Neuronal stem cell (in vitro differentiated cells): ENCODE measurements at regions not wholly inside any gene's neighbourhood (a gene's known extent, or its start where the extent isn't known, plus 50 kb on each side); places are given as distances from the start of the nearest gene placed in this dataset.

Experiments
- DNase-seq: peaks from one replicate; pipeline ENCODE4 v3.0.0-alpha.2; 2013; ENCODE audit warnings: low spot score
- H2AFZ ChIP-seq: one replicate; pipeline ENCODE4 v1.6.1; 2013; ENCODE audit warnings: mild to moderate bottlenecking, low read length, inconsistent platforms
- H2AK5ac ChIP-seq: 2 replicates; pipeline ENCODE4 v1.6.1; 2013; ENCODE audit warnings: low read depth, mild to moderate bottlenecking, inconsistent platforms, low read length, moderate library complexity, mixed read lengths
- H2BK120ac ChIP-seq: 2 replicates; pipeline ENCODE4 v1.6.1; 2013; ENCODE audit warnings: low read depth, mild to moderate bottlenecking, inconsistent platforms, low read length, moderate library complexity, mixed read lengths
- H2BK12ac ChIP-seq: one replicate; pipeline ENCODE4 v1.6.1; 2013; ENCODE audit warnings: low read length, inconsistent platforms
- H2BK15ac ChIP-seq: 2 replicates; pipeline ENCODE4 v1.6.1; 2013; ENCODE audit warnings: mild to moderate bottlenecking, low read length, inconsistent platforms, mixed read lengths
- H2BK5ac ChIP-seq: one replicate; pipeline ENCODE4 v1.6.1; 2013; ENCODE audit warnings: inconsistent platforms, mild to moderate bottlenecking, low read length, moderate library complexity
- H3K14ac ChIP-seq: one replicate; pipeline ENCODE4 v1.6.1; 2013; ENCODE audit warnings: low read length, inconsistent platforms
- H3K18ac ChIP-seq: 2 replicates; pipeline ENCODE4 v1.6.1; 2013; ENCODE audit warnings: low read length, inconsistent platforms
- H3K23ac ChIP-seq: 2 replicates; pipeline ENCODE4 v1.6.1; 2013; ENCODE audit warnings: low read depth, mild to moderate bottlenecking, mixed read lengths, low read length, inconsistent platforms; ENCODE audit not compliant: poor library complexity
- H3K27ac ChIP-seq: replicated peaks from 3 replicates; pipeline ENCODE4 v1.5.1; 2013; ENCODE audit warnings: low read length, inconsistent platforms
- H3K27me3 ChIP-seq, 3 experiments: 2 replicates each; pipeline ENCODE4 v1.6.1; 2013; ENCODE audit warnings: low read length in 3 of 3, mild to moderate bottlenecking in 2 of 3, inconsistent platforms in 1 of 3, low read depth in 1 of 3, mixed read lengths in 1 of 3, moderate library complexity in 1 of 3; ENCODE audit not compliant: control insufficient read depth in 3 of 3, insufficient read depth in 3 of 3
- H3K36me3 ChIP-seq, 2 donors: replicated peaks in 1 of 2; 2 replicates each; pipeline ENCODE4 v1.6.1; 2013; ENCODE audit warnings: low read length in 2 of 2; ENCODE audit not compliant: control insufficient read depth in 2 of 2, insufficient read depth in 2 of 2
- H3K4ac ChIP-seq: 2 replicates; pipeline ENCODE4 v1.6.1; 2013; ENCODE audit warnings: inconsistent platforms, mild to moderate bottlenecking, low read length, moderate library complexity
- H3K4me1 ChIP-seq, 2 donors: 1 replicate in 1 of 2; 2 replicates in 1 of 2; pipeline ENCODE4 v1.6.1; 2013; ENCODE audit warnings: low read length in 2 of 2, low read depth in 1 of 2; ENCODE audit not compliant: control insufficient read depth in 2 of 2, insufficient read depth in 1 of 2
- H3K4me2 ChIP-seq: one replicate; pipeline ENCODE4 v1.6.1; 2013; ENCODE audit warnings: mild to moderate bottlenecking, low read length, inconsistent platforms; ENCODE audit not compliant: insufficient read depth, poor library complexity, severe bottlenecking
- H3K4me3 ChIP-seq, 2 donors: 2 replicates each; pipeline ENCODE4 v1.5.1; 2013; ENCODE audit warnings: low read length in 2 of 2, mild to moderate bottlenecking in 2 of 2, inconsistent platforms in 1 of 2, moderate library complexity in 1 of 2
- H3K79me1 ChIP-seq: one replicate; pipeline ENCODE4 v1.6.1; 2013; ENCODE audit warnings: low read depth, mild to moderate bottlenecking, inconsistent platforms, low read length, moderate library complexity
- H3K9ac ChIP-seq: one replicate; pipeline ENCODE4 v1.6.1; 2013; ENCODE audit warnings: mild to moderate bottlenecking, low read depth, low read length, inconsistent platforms; ENCODE audit not compliant: poor library complexity
- H3K9me3 ChIP-seq, 2 donors: replicated peaks in 1 of 2; 2 replicates each; pipeline versions ENCODE3 to v1.6.1; 2013; ENCODE audit warnings: low read length in 2 of 2, mild to moderate bottlenecking in 2 of 2, inconsistent platforms in 1 of 2, low read depth in 1 of 2, mixed read lengths in 1 of 2, moderate library complexity in 1 of 2; ENCODE audit not compliant: control insufficient read depth in 2 of 2, insufficient read depth in 1 of 2
- H4K8ac ChIP-seq: one replicate; pipeline ENCODE4 v1.6.1; 2013; ENCODE audit warnings: low read depth, mild to moderate bottlenecking, inconsistent platforms, low read length, moderate library complexity
- H4K91ac ChIP-seq: one replicate; pipeline ENCODE4 v1.6.1; 2013; ENCODE audit warnings: low read length, low read depth, mild to moderate bottlenecking, inconsistent platforms; ENCODE audit not compliant: poor library complexity
- WGBS, 2 donors: extraction: QIAGEN DNeasy Blood & Tissue Kit; methylation state at CpG; one replicate each; pipeline ENCODE4 v1.1.7; 2013; ENCODE audit warnings: missing lambda C conversion rate in 2 of 2, mixed read lengths in 1 of 2; ENCODE audit not compliant: insufficient read length in 2 of 2, insufficient replicate concordance in 1 of 2; ENCODE audit errors: extremely low coverage in 2 of 2; 5-methylcytosine and 5-hydroxymethylcytosine counted together

GRCh38 chr15:31197497-31198414 is 96.2 kb upstream of the TRPM1 start:
- no CpG with 5 or more reads among the region's 15 CpGs for WGBS, 2 donors
- H3K27me3 ChIP-seq = no peaks in the 10 kb centered on the region
- H3K9me3 ChIP-seq = no peaks in the 10 kb centered on the region
- H2AFZ ChIP-seq = no peak overlapping the region
- DNase-seq = peak; percentile 15
- H4K8ac ChIP-seq = no peak overlapping the region
- H3K36me3 ChIP-seq = no peaks in the 10 kb centered on the region
- H3K14ac ChIP-seq = no peak overlapping the region
- no peak overlapping the region for H4K91ac ChIP-seq
- no peak overlapping the region for H2BK15ac ChIP-seq
- no peak overlapping the region for H3K23ac ChIP-seq
- no peak overlapping the region for H2BK5ac ChIP-seq
- peaks cover 0 to 1% of the 10 kb centered on the region in 2 donors for H3K4me1 ChIP-seq
- H3K4me2 ChIP-seq = no peak overlapping the region
- H2AK5ac ChIP-seq = no peak overlapping the region
- no peak overlapping the region for H3K18ac ChIP-seq
- H3K4ac ChIP-seq = no peak overlapping the region
- H3K9ac ChIP-seq = no peak overlapping the region
- H3K79me1 ChIP-seq = no peaks in the 10 kb centered on the region
- H3K4me3 ChIP-seq = no peak overlapping the region
- H3K27ac ChIP-seq = no peak overlapping the region
- H2BK12ac ChIP-seq = no peak overlapping the region
- no peak overlapping the region for H2BK120ac ChIP-seq

DNA sequence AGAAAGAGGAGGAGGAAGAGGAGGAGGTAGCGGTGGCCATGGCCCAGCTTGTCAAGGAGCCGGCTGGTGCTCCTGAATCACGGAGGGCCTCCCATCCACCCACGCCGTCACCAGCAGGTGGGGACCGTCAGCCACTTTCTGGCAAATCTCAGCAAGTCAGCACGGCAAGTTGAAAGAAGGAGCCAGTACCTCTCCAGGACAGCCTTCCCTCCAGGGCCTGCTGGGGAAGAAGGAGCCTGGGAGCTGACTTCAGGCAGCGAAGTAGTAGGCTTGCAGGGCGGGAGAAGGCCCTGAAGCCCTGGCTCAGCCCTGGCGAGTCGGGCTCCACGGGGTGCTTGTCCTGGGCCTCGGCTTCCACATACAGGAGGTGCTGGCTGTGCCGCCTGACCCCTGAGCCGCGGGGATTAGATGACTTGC is 99.2 kb upstream of the TRPM1 start:
- Histone ChIP-seq H3K14ac (no peak overlapping the region), H2AK5ac (peak overlapping the region; percentile 6), H2BK15ac (peak overlapping the region; percentile 65), H3K9ac (no peak overlapping the region), H2BK5ac (no peak overlapping the region), H4K91ac (no peak overlapping the region), H2BK12ac (peak overlapping the region; percentile 14), H3K27me3 (peaks cover 0 to 5% (median 0%) of the 10 kb centered on the region in 3 experiments), H3K23ac (peak overlapping the region; percentile 29), H2AFZ (peak overlapping the region; percentile 45), H3K79me1 (no peaks in the 10 kb centered on the region), H3K36me3 (no peaks in the 10 kb centered on the region), H4K8ac (peak overlapping the region; percentile 45), H3K4me1 (peaks cover 0 to 1% of the 10 kb centered on the region in 2 donors), H3K4me3 (no peak overlapping the region), H3K4ac (no peak overlapping the region), H3K9me3 (no peaks in the 10 kb centered on the region), H3K27ac (no peak overlapping the region), H3K4me2 (no peak overlapping the region), H3K18ac (peak overlapping the region; percentile 59), H2BK120ac (peak overlapping the region; percentile 11)
- WGBS, 2 donors = no CpG with 5 or more reads among the region's 16 CpGs
- DNase-seq = peak; percentile 23

GRCh38 chr15:31202953-31203352 is 101.4 kb upstream of the TRPM1 start:
- no peak overlapping the region for H2BK120ac ChIP-seq
- no peaks in the 10 kb centered on the region for H3K79me1 ChIP-seq
- no peak overlapping the region for H3K14ac ChIP-seq
- no peak overlapping the region for H2AK5ac ChIP-seq
- no CpG with 5 or more reads among the region's 8 CpGs for WGBS, 2 donors
- no peaks in the 10 kb centered on the region for H3K36me3 ChIP-seq
- no peak overlapping the region for H4K91ac ChIP-seq
- H3K9ac ChIP-seq = no peak overlapping the region
- no peak overlapping the region for H3K4ac ChIP-seq
- no peak overlapping the region for H3K4me3 ChIP-seq
- H2AFZ ChIP-seq = no peak overlapping the region
- DNase-seq = no peak
- H2BK12ac ChIP-seq = no peak overlapping the region
- H3K23ac ChIP-seq = no peak overlapping the region
- no peak overlapping the region for H2BK15ac ChIP-seq
- H3K9me3 ChIP-seq = no peaks in the 10 kb centered on the region
- no peak overlapping the region for H2BK5ac ChIP-seq
- H3K4me2 ChIP-seq = no peak overlapping the region
- no peak overlapping the region for H3K27ac ChIP-seq
- H3K27me3 ChIP-seq = peaks cover 0 to 5% (median 0%) of the 10 kb centered on the region in 3 experiments
- no peak overlapping the region for H4K8ac ChIP-seq
- peaks cover 0 to 1% of the 10 kb centered on the region in 2 donors for H3K4me1 ChIP-seq
- H3K18ac ChIP-seq = no peak overlapping the region

GRCh38 chr15:31203999-31204398 is 102.5 kb upstream of the TRPM1 start:
- no peak overlapping the region for H4K8ac ChIP-seq
- H3K18ac ChIP-seq = no peak overlapping the region
- no peak overlapping the region for H3K9ac ChIP-seq
- peaks cover 0 to 1% of the 10 kb centered on the region in 2 donors for H3K4me1 ChIP-seq
- H3K36me3 ChIP-seq = no peaks in the 10 kb centered on the region
- no peak overlapping the region for H2BK120ac ChIP-seq
- no peak overlapping the region for H3K4ac ChIP-seq
- no peak for DNase-seq
- no peaks in the 10 kb centered on the region for H3K79me1 ChIP-seq
- no CpG with 5 or more reads among the region's 8 CpGs for WGBS, 2 donors
- H3K23ac ChIP-seq = no peak overlapping the region
- H3K14ac ChIP-seq = no peak overlapping the region
- no peak overlapping the region for H2AFZ ChIP-seq
- H3K4me3 ChIP-seq = no peak overlapping the region
- H3K27ac ChIP-seq = no peak overlapping the region
- H2BK15ac ChIP-seq = no peak overlapping the region
- peaks cover 0 to 5% (median 0%) of the 10 kb centered on the region in 3 experiments for H3K27me3 ChIP-seq
- H2BK5ac ChIP-seq = no peak overlapping the region
- no peak overlapping the region for H4K91ac ChIP-seq
- H3K9me3 ChIP-seq = no peaks in the 10 kb centered on the region
- no peak overlapping the region for H3K4me2 ChIP-seq
- H2BK12ac ChIP-seq = no peak overlapping the region
- no peak overlapping the region for H2AK5ac ChIP-seq
